ENCODE measurements at regions not wholly inside any gene's neighbourhood (a gene's known extent, or its start where the extent isn't known, plus 50 kb on each side); places are given as distances from the start of the nearest gene placed in this dataset.

DNA sequence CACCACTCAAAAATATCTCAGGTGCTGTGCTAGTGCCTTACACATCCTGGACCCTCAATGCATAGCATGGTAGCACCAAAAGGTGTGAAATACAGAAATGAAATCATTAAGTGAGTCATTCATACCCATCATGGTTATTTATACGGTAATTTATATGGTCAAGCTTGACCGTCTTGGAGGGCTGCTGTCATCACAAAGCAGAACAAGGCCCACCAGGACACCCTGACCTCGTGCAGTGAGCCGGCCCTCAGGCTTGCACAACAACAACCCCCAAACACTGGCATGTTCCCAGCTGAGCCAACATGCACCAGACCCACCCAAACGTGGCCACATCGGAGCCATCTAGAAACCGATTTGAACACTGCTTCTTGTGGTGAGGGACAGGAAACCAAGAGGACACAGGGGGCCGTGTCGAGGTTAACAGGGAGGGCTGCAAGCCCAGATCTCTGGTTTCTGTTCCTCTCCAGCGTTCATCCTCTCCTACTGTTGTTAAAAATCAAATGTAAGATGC lies 378.5 kb upstream of the ID2 start:
- no peak for TF ChIP-seq SIN3A (IDR thresholded peaks at IDR 0.05; ENCODE audit: borderline replicate concordance, insufficient read depth, low read length)
- TF ChIP-seq POLR2AphosphoS5 (IDR thresholded peaks at IDR 0.05; ENCODE audit: low read depth, low read length) = no peak
- no peak for TF ChIP-seq FOXP2 (optimal IDR thresholded peaks at IDR 0.05; ENCODE audit: borderline replicate concordance, extremely low read depth, extremely low read length, insufficient read depth)
- no peak for TF ChIP-seq TAF1 (IDR thresholded peaks at IDR 0.05; ENCODE audit: borderline replicate concordance, insufficient read depth, low read length)
- TF ChIP-seq, protein P1, sequence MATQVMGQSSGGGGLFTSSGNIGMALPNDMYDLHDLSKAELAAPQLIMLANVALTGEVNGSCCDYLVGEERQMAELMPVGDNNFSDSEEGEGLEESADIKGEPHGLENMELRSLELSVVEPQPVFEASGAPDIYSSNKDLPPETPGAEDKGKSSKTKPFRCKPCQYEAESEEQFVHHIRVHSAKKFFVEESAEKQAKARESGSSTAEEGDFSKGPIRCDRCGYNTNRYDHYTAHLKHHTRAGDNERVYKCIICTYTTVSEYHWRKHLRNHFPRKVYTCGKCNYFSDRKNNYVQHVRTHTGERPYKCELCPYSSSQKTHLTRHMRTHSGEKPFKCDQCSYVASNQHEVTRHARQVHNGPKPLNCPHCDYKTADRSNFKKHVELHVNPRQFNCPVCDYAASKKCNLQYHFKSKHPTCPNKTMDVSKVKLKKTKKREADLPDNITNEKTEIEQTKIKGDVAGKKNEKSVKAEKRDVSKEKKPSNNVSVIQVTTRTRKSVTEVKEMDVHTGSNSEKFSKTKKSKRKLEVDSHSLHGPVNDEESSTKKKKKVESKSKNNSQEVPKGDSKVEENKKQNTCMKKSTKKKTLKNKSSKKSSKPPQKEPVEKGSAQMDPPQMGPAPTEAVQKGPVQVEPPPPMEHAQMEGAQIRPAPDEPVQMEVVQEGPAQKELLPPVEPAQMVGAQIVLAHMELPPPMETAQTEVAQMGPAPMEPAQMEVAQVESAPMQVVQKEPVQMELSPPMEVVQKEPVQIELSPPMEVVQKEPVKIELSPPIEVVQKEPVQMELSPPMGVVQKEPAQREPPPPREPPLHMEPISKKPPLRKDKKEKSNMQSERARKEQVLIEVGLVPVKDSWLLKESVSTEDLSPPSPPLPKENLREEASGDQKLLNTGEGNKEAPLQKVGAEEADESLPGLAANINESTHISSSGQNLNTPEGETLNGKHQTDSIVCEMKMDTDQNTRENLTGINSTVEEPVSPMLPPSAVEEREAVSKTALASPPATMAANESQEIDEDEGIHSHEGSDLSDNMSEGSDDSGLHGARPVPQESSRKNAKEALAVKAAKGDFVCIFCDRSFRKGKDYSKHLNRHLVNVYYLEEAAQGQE (IDR thresholded peaks at IDR 0.05; ENCODE audit: insufficient read depth in 1 of 2, low read depth in 2 of 2, low read length in 2 of 2) = no peak

DNA sequence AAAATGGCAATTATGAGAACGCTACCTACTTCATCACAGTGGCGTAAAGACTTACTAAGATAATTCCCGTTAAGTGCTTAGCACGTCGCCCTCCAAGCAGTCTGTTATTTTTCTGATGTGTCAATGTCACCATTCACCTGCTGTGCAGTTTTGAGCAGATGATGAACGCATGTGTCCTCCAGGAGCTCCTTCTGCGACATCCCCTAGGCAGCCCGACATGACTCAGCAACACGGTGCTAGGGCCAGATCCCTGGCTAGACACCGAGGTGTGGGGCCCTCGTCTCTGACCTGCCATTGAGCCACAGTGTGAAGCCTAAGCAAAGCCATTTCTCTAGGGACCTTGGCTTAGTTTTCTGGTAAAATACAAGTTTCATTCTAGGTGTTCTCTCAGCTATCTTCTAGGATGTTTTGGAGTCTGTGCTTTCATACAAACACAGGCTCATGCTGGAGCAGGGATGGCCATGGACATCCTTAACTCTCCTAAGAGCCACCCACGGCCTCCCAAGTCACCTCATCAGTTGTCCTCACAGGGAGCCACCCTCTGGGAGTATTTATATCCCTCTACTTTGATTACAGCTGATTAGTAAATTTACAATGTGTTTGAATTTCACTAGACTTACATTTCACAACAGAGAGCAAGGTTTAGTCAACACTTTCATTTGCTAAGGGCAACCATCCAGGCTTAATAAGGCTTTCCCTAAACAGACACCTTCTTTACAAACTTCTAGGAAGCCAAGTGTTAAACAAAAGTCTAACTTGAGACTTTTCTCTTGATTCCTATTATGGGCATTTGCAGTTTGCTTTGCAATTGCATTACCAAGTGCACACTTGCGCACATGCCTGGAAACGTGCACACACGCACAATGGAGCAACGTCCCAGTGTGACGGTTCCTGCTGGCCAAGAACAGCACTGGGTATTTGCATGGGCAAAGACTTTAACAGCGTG lies 376.8 kb upstream of the ID2 start:
- TF ChIP-seq SIN3A (IDR thresholded peaks at IDR 0.05; ENCODE audit: borderline replicate concordance, insufficient read depth, low read length) (no peak), POLR2AphosphoS5 (IDR thresholded peaks at IDR 0.05; ENCODE audit: low read depth, low read length) (no peak), FOXP2 (optimal IDR thresholded peaks at IDR 0.05; ENCODE audit: borderline replicate concordance, extremely low read depth, extremely low read length, insufficient read depth) (no peak), TAF1 (IDR thresholded peaks at IDR 0.05; ENCODE audit: borderline replicate concordance, insufficient read depth, low read length) (no peak)
- TF ChIP-seq, protein P1 (IDR thresholded peaks at IDR 0.05; ENCODE audit: insufficient read depth in 1 of 2, low read depth in 2 of 2, low read length in 2 of 2) = no peak

DNA sequence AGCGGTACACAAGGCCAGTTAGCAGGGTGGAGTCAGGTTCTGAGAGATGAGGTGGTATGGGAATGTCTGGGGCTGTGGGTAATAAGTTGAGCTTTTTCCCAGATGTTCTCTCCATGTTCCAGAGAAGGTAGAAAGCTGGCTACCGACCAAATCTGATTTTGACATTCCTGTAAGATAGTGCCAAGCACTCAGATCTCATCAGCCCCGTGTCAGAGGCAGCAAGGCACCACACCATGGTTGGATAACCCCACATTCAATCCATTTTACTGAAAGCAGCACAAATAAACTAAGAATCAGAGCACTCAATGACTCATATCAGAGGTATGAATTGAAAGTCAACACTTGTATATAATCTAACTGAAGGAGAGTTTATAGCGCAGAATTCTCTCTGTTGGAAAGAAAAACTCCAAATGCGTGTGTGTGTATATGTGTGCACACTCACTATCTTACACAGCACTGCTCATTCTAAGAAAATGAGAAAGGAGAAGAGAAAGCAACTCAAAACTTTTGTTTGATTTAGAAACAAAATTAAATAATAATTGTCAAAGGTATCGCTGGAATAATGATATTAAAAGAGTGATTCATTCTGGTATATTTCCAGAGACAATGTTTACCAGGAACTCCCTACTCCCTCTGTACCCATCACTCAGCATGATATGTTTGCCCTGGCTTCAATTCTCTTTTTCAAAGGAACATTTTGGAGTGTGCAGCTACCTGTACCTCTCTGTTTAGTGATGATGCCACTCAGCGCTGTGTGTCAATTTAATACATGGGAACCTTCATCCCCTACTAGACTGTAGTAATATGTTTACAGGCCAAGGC lies 375.1 kb upstream of the ID2 start:
- TF ChIP-seq, protein P1 (IDR thresholded peaks at IDR 0.05; ENCODE audit: insufficient read depth in 1 of 2, low read depth in 2 of 2, low read length in 2 of 2) = no peak
- TF ChIP-seq TAF1 (IDR thresholded peaks at IDR 0.05; ENCODE audit: borderline replicate concordance, insufficient read depth, low read length) (no peak), FOXP2 (optimal IDR thresholded peaks at IDR 0.05; ENCODE audit: borderline replicate concordance, extremely low read depth, extremely low read length, insufficient read depth) (no peak), SIN3A (IDR thresholded peaks at IDR 0.05; ENCODE audit: borderline replicate concordance, insufficient read depth, low read length) (no peak), POLR2AphosphoS5 (IDR thresholded peaks at IDR 0.05; ENCODE audit: low read depth, low read length) (no peak)

DNA sequence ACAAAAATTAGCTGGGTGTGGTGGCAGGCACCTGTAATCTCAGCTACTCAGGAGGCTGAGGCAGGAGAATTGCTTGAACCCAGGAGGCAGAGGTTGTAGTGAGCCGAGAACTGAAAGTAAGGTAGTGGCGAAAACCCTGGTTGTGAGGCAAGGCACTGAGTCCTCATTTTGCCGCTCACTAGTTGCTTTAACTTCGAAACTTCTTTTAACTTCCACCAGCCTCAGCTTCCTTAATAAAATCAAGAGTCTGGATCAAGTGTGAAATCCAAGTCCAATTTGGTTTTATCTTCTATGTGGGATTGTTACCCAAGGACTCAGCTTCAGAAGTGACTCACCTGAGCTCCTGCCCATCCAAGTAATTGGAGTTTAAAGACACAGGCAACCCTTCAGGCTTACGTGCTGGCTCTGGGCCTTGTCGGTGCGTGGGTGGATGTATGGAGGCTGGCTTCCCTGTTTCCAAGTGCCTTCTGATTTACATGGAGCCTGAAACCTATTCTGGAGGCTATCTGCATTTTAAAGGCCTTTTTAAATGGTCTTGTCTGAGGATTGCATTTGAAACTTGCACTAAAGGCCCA lies 374.2 kb upstream of the ID2 start:
- TF ChIP-seq FOXP2 (optimal IDR thresholded peaks at IDR 0.05; ENCODE audit: borderline replicate concordance, extremely low read depth, extremely low read length, insufficient read depth) (no peak), TAF1 (IDR thresholded peaks at IDR 0.05; ENCODE audit: borderline replicate concordance, insufficient read depth, low read length) (no peak), POLR2AphosphoS5 (IDR thresholded peaks at IDR 0.05; ENCODE audit: low read depth, low read length) (no peak), SIN3A (IDR thresholded peaks at IDR 0.05; ENCODE audit: borderline replicate concordance, insufficient read depth, low read length) (no peak)
- TF ChIP-seq, protein P1 (IDR thresholded peaks at IDR 0.05; ENCODE audit: insufficient read depth in 1 of 2, low read depth in 2 of 2, low read length in 2 of 2) = no peak
